ENCODE measurements at regions not wholly inside any gene's neighbourhood (a gene's known extent, or its start where the extent isn't known, plus 50 kb on each side); places are given as distances from the start of the nearest gene placed in this dataset.
"Not testable (repeated sequence)": the region's sequence is repeated elsewhere in the genome, so short reads cannot be mapped to it uniquely, and the experiment has no call there.

DNA sequence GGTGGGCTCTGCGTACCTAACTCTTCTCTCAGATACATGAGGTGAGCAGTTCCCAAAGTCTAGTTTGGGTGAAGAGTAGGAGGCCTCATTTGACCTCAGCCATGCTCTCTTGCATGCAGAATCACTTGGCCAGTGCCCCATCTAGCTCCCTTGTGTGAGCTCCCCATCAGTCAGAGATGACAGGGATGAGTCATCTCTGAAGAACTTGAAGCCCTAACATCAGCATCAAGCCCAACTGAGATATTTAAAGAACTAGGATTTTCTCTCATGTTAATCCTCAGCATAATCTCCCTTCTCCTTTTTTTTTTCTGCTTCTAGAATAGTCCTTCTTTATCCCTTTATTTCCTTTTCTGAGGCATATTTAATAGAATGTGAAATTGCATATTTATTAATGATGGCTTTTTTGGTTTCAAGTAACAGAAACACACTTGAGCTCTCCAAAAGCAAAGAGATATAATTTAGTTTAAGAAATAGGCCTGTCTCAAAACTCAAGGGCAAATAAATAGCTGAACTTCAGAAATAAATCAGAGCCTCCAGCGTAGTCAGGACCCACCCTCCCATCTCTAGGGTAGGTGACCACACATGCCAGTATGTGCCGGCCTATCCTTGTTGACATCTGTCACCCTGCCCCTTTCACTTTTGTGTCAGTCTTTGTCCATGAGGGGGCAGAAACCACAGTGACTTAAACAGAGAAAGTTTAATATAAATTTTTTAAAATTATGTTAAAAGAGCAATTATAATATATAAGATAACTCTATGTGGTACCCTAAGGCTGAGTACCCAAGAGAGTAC is 112.3 kb downstream of the TSEN15 start:
- Mint-ChIP-seq H3K4me3 (no peak overlapping the region), H3K4me1 (ENCODE audit: low read depth) (peaks cover 14% of the 10 kb centered on the region), H3K9me3 (no peaks in the 10 kb centered on the region), H3K27me3 (ENCODE audit: low read depth) (peaks cover 14% of the 10 kb centered on the region), H3K27ac (peak overlapping the region; percentile 50), H3K36me3 (ENCODE audit: low read depth) (peaks cover 1% of the 10 kb centered on the region)

DNA sequence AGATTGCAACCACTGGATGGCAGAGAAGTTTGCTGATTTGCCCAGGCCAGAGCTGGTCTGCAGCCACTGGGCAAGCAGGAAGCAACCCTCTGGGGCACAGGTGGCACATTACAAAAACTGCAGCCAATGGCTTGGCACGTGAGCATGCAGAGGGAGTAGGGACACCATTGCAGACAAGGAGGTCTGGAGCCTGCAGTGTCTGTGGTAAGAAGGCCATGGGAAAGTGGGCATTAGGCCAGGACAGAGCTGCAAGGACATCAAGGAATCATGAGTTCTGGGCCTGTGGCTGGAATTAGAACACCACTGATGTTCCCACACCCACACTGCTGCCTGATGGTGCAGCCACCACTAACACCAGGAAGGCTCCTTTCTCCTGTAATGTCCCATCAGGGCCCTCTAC is 113.0 kb downstream of the TSEN15 start:
- Mint-ChIP-seq H3K9me3 (peaks cover 5% of the 10 kb centered on the region), H3K27ac (no peak overlapping the region), H3K4me1 (ENCODE audit: low read depth) (peaks cover 14% of the 10 kb centered on the region), H3K4me3 (no peak overlapping the region), H3K36me3 (ENCODE audit: low read depth) (peaks cover 1% of the 10 kb centered on the region), H3K27me3 (ENCODE audit: low read depth) (peaks cover 21% of the 10 kb centered on the region)

DNA sequence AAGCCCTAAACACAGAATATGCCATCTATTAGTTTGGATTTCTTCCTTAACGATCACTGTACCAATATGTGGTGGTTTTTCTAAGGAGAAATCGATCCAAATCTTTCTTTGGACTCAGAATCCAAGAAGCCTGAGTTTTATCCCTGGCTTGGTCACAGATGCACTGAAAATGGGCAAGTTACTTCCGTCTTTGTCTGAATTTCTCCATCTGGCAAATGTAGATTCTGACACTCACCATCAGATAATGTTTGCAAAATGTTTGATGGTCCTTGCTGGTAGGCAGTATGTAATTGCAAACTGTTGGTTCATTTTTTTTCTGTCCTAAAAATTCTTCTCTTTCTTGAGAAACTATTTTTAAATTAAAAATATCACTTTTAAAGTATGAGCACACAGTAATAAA is 115.0 kb downstream of the TSEN15 start:
- Mint-ChIP-seq H3K9me3 (peaks cover 7% of the 10 kb centered on the region), H3K27me3 (ENCODE audit: low read depth) (peaks cover 28% of the 10 kb centered on the region), H3K27ac (no peak overlapping the region), H3K4me3 (no peak overlapping the region), H3K4me1 (ENCODE audit: low read depth) (peaks cover 14% of the 10 kb centered on the region), H3K36me3 (ENCODE audit: low read depth) (peaks cover 1% of the 10 kb centered on the region)

DNA sequence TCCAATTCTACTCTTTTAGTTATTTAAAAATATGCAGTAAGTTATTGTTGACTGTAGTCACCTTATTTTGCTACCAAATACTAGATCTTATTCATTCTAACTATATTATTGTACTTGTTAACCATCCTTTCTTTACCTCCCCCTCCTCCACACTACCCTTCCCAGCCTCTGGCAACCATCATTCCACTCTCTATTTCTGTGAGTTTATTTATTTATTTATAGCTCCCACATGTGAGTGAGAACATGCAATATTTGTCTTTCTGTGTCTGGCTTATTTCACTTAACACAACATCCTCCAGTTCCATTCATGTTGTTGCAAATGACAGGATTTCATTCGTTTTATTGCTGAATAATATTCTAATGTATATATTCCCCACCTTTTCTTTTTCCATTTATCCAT is 115.8 kb downstream of the TSEN15 start:
- peaks cover 14% of the 10 kb centered on the region for H3K4me1 Mint-ChIP-seq (ENCODE audit: low read depth)
- no peak overlapping the region for H3K27ac Mint-ChIP-seq
- peaks cover 7% of the 10 kb centered on the region for H3K9me3 Mint-ChIP-seq
- H3K4me3 Mint-ChIP-seq = no peak overlapping the region
- H3K27me3 Mint-ChIP-seq (ENCODE audit: low read depth) = peaks cover 32% of the 10 kb centered on the region
- H3K36me3 Mint-ChIP-seq (ENCODE audit: low read depth) = peaks cover 1% of the 10 kb centered on the region

DNA sequence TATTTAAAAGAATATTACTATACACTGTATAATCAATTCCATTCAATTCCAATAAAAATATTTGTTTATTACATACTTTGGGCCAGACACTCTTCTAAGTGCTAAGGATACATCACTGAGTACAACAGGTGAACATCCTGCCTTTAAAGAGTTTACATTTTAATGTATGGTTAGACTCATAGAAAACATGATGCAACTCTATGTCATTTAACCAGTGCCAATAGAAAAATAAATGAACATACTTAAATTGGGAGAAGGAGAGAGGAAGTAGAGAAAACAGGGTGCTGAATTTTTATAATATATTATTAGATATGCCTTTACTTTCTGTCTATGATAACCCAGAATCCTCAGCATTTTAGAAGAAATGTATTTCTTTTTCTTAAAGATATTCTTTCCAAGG is 119.2 kb downstream of the TSEN15 start:
- Mint-ChIP-seq H3K27me3 (ENCODE audit: low read depth) (peaks cover 35% of the 10 kb centered on the region), H3K4me3 (no peak overlapping the region), H3K27ac (no peak overlapping the region), H3K36me3 (ENCODE audit: low read depth) (no peaks in the 10 kb centered on the region), H3K9me3 (peaks cover 7% of the 10 kb centered on the region), H3K4me1 (ENCODE audit: low read depth) (peaks cover 3% of the 10 kb centered on the region)

DNA sequence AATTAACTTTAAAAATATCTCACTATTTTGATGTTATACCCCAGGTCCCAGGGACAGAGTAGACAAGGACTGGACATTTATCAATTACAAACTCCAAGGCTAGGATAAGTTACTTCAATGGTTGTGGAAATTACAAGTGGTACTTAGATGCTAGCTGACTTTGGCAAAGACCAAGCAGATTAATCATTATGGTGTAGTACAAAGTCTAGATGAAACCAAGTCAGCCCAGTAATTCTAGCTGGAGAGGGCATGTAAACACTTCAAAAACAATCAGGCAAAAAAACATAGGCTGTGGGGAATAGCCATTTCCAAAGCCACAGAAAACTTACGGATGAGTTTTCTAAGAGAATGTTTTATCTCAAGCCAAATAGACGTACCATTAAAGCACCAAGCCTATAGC is 124.5 kb downstream of the TSEN15 start:
- Mint-ChIP-seq H3K27me3 (ENCODE audit: low read depth) (peaks cover 19% of the 10 kb centered on the region), H3K36me3 (ENCODE audit: low read depth) (no peaks in the 10 kb centered on the region), H3K4me3 (no peak overlapping the region), H3K27ac (no peak overlapping the region), H3K9me3 (peaks cover 1% of the 10 kb centered on the region), H3K4me1 (ENCODE audit: low read depth) (no peaks in the 10 kb centered on the region)

DNA sequence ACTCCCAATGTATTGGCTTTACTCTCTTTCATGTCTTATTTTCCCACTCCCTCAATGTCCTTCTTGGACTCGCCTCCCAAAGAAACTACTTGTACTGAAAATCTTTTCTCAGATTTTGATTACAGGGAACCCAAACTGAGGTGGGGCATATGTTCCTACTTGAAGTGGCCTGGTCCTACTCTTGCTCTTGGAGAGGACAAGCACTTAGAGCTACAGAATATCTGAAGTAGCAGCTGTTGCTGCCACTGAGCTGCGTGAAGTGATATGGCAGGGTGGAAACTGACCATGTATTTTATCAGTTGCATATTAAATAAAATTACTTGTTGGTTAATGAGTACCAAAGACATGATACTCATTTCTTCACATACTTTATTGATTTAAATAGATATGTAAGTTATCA is 129.5 kb downstream of the TSEN15 start:
- peaks cover 30% of the 10 kb centered on the region for H3K27me3 Mint-ChIP-seq (ENCODE audit: low read depth)
- peaks cover 4% of the 10 kb centered on the region for H3K9me3 Mint-ChIP-seq
- no peaks in the 10 kb centered on the region for H3K4me1 Mint-ChIP-seq (ENCODE audit: low read depth)
- no peak overlapping the region for H3K27ac Mint-ChIP-seq
- H3K4me3 Mint-ChIP-seq = no peak overlapping the region
- no peaks in the 10 kb centered on the region for H3K36me3 Mint-ChIP-seq (ENCODE audit: low read depth)

DNA sequence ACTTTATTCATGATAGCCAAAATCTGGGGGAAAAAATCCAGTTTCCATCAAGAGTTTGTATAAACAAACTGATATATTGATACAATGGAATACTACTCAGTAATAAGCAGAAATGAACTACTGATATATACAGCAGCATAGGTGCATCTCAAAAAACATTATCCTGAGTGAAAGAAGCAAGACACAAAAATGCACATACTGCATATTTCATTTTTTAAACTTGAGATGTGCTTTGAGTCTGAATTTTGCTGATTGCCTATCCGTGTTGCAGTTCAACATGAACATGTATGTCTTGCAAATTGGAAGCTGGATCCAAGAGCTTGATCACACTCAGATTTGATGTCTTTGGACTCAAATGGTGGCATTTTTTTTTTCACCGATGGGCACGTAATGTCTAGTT is 132.4 kb downstream of the TSEN15 start:
- H3K9me3 Mint-ChIP-seq = peaks cover 4% of the 10 kb centered on the region
- H3K27ac Mint-ChIP-seq = no peak overlapping the region
- no peaks in the 10 kb centered on the region for H3K4me1 Mint-ChIP-seq (ENCODE audit: low read depth)
- peaks cover 35% of the 10 kb centered on the region for H3K27me3 Mint-ChIP-seq (ENCODE audit: low read depth)
- no peaks in the 10 kb centered on the region for H3K36me3 Mint-ChIP-seq (ENCODE audit: low read depth)
- no peak overlapping the region for H3K4me3 Mint-ChIP-seq

DNA sequence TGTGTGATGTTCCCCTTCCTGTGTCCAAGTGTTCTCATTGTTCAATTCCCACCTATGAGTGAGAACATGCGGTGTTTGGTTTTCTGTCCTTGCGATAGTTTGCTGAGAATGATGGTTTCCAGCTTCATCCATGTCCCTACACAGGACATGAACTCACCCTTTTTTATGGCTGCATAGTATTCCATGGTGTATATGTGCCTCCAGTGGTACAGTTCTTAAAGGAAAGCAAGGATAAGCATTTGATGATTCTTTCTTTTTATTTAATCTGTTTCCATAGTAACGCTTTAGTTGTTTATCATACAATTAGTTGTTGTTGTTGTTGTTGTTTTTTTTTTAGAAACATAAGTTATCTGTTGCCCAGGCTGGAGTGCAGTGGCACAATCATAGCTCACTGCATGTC is 133.1 kb downstream of the TSEN15 start:
- not testable (repeated sequence) for H3K9me3 Mint-ChIP-seq; H3K27ac Mint-ChIP-seq; H3K4me1 Mint-ChIP-seq (ENCODE audit: low read depth); H3K4me3 Mint-ChIP-seq; H3K36me3 Mint-ChIP-seq (ENCODE audit: low read depth)
- H3K27me3 Mint-ChIP-seq (ENCODE audit: low read depth) = peaks cover 41% of the 10 kb centered on the region

DNA sequence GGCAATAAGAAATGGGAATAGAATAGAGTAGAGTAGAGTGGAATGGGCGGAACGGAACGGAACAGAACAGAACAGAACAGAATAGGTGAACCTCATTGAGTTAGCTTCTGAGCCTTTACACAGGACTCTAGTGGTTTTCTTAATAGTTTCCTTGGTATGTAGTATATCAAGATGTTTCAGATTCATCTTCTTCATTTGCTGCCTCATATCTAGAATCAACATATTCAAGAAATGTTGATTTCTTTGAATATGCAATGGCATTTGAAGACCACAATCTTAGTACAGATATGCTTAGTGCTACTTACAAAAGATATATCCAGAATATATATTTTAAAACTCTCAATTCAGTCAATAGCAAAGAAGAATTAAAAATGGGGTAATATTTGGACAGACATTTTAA is 133.8 kb downstream of the TSEN15 start:
- no peaks in the 10 kb centered on the region for H3K36me3 Mint-ChIP-seq (ENCODE audit: low read depth)
- H3K9me3 Mint-ChIP-seq = peaks cover 4% of the 10 kb centered on the region
- peaks cover 48% of the 10 kb centered on the region for H3K27me3 Mint-ChIP-seq (ENCODE audit: low read depth)
- no peaks in the 10 kb centered on the region for H3K4me1 Mint-ChIP-seq (ENCODE audit: low read depth)
- no peak overlapping the region for H3K4me3 Mint-ChIP-seq
- no peak overlapping the region for H3K27ac Mint-ChIP-seq

DNA sequence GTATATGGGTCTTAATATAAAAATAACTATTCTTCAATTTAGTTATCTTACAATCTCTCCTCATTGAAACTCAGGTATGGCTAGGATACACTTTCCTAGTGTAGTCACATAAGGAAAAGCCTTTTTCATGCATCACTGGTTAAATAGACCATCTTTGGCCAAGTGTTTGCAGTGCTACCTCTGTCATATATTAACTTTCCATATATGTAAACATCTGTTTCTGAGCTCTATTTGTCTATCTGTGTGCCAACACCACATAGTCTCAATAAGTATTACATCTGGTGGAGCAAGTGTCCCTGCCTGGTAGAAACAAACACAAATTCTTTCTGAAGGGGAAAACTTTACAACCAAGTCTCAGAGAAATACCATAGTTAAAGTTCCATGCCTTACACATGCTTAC is 134.6 kb downstream of the TSEN15 start:
- H3K27ac Mint-ChIP-seq = no peak overlapping the region
- peaks cover 4% of the 10 kb centered on the region for H3K9me3 Mint-ChIP-seq
- no peaks in the 10 kb centered on the region for H3K4me1 Mint-ChIP-seq (ENCODE audit: low read depth)
- H3K27me3 Mint-ChIP-seq (ENCODE audit: low read depth) = peaks cover 54% of the 10 kb centered on the region
- no peak overlapping the region for H3K4me3 Mint-ChIP-seq
- H3K36me3 Mint-ChIP-seq (ENCODE audit: low read depth) = no peaks in the 10 kb centered on the region

DNA sequence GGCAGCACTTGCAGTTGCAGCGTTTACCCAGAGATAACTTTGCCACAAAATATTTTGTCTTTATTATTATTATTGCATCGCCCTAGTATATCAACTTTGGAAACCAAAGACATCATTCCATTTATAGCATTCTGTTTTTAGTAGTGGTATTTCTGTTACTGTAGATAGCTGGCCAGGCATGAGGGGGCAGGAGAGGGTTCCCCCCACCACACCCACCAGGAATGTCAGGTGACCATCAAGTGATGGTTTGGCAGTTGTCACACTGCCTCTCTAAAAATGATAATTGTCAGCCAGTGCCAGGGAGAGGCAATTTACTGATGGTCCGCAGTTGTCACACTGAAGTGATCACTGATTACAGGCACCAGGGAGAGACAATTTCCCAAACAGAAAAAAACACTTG is 135.6 kb downstream of the TSEN15 start:
- no peaks in the 10 kb centered on the region for H3K36me3 Mint-ChIP-seq (ENCODE audit: low read depth)
- no peaks in the 10 kb centered on the region for H3K4me1 Mint-ChIP-seq (ENCODE audit: low read depth)
- H3K27me3 Mint-ChIP-seq (ENCODE audit: low read depth) = peaks cover 51% of the 10 kb centered on the region

DNA sequence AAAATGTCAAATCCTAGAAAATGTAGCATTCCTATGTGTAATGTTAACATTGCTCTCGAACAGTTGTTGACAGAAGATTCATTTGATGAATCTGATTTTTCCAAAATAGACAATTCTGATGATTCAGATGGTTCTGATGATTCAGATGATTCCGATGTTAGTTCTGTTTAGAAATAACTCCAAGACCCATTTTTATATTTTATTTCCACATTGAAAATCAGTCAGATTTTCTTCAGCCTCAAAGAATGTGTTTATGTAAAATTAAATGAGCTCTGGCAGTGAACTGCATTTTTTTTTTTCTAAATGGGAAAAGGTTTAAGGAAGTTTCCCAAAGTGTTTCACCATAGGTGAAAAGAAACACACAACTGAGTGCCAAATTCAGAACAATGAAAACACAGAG is 136.5 kb downstream of the TSEN15 start:
- peaks cover 45% of the 10 kb centered on the region for H3K27me3 Mint-ChIP-seq (ENCODE audit: low read depth)
- H3K9me3 Mint-ChIP-seq = peaks cover 4% of the 10 kb centered on the region
- no peak overlapping the region for H3K4me3 Mint-ChIP-seq
- no peak overlapping the region for H3K27ac Mint-ChIP-seq
- no peaks in the 10 kb centered on the region for H3K36me3 Mint-ChIP-seq (ENCODE audit: low read depth)
- no peaks in the 10 kb centered on the region for H3K4me1 Mint-ChIP-seq (ENCODE audit: low read depth)

More for the DNA sequence above, 135.6 kb downstream of the TSEN15 start:
- Mint-ChIP-seq H3K9me3 (peaks cover 4% of the 10 kb centered on the region), H3K27ac (no peak overlapping the region), H3K4me3 (no peak overlapping the region)

DNA sequence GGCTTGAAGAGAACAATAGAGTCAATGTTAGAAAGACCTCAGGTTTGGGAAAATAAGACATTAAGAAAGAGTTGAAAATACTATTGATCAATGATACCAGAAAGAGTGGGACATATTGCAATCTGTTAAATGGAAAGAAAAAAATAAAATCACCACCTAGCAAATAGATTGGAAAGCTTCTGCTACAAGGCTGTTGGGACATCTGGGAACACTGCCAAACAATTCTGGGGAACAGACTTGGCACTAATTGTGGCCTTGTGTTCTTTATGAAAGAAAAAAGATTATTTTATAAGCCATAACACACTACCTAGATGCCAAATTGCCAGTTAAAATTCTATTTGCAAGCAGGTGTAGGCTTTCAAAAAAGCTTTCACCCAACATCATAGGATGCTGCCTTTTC is 137.8 kb downstream of the TSEN15 start:
- peaks cover 4% of the 10 kb centered on the region for H3K9me3 Mint-ChIP-seq
- no peaks in the 10 kb centered on the region for H3K36me3 Mint-ChIP-seq (ENCODE audit: low read depth)
- H3K27me3 Mint-ChIP-seq (ENCODE audit: low read depth) = peaks cover 45% of the 10 kb centered on the region
- no peak overlapping the region for H3K27ac Mint-ChIP-seq
- no peaks in the 10 kb centered on the region for H3K4me1 Mint-ChIP-seq (ENCODE audit: low read depth)
- no peak overlapping the region for H3K4me3 Mint-ChIP-seq

DNA sequence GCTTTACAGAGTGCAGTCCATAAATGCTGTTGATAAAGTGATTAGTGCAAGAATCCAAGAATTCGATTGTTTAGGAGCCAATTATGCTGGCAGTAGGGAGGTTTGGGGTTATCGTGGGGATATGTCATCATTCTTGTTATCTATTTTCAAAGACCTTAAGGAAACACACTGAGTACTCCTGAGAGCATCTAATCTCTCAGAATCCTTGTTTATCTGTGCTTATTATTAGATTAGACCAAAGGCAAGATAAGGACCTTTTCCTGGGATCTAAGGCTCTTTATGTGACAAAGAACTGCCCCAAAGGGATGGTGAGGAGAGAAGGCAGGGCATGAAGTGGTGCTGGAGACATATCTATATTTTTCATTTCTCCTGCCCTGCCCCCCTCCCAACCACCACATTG is 139.1 kb downstream of the TSEN15 start:
- H3K9me3 Mint-ChIP-seq = no peaks in the 10 kb centered on the region
- H3K27ac Mint-ChIP-seq = no peak overlapping the region
- H3K27me3 Mint-ChIP-seq (ENCODE audit: low read depth) = peaks cover 38% of the 10 kb centered on the region
- no peaks in the 10 kb centered on the region for H3K4me1 Mint-ChIP-seq (ENCODE audit: low read depth)
- no peak overlapping the region for H3K4me3 Mint-ChIP-seq
- no peaks in the 10 kb centered on the region for H3K36me3 Mint-ChIP-seq (ENCODE audit: low read depth)

DNA sequence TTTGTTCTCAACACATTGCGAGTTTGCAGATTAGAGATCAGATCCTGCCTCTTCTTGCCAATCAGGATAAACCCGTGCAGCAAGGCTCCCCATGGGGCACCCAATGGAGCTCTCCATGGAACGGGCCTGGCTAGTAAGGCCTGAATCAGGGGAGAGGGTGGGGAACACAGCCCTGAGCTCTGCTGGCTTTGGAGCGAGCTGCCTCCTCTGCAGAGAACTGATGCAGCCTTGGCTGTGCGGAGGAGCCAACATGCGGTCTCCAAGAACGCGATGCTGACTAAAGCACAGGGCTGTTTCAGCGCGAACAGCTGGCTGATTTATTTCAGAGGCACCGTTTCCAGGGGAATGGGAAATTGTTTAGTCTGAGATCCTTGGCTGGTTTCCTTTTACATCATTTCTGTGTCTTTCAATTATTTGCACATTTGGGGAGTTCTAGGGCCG is 139.7 kb downstream of the TSEN15 start:
- H3K9me3 Mint-ChIP-seq = no peaks in the 10 kb centered on the region
- H3K4me3 Mint-ChIP-seq = no peak overlapping the region
- H3K36me3 Mint-ChIP-seq (ENCODE audit: low read depth) = no peaks in the 10 kb centered on the region
- no peaks in the 10 kb centered on the region for H3K4me1 Mint-ChIP-seq (ENCODE audit: low read depth)
- H3K27me3 Mint-ChIP-seq (ENCODE audit: low read depth) = peaks cover 35% of the 10 kb centered on the region
- no peak overlapping the region for H3K27ac Mint-ChIP-seq

Measured in T-helper 1 cell treated with Interleukin-12 subunit alpha and Interleukin-12 subunit beta and Interleukin-4 antibody, amounts not matched to agents 30 μg/mL and 1 μg/mL, for 36 hours (primary cell).